Caco-2 (cell line): ENCODE measurements at regions not wholly inside any gene's neighbourhood (a gene's known extent, or its start where the extent isn't known, plus 50 kb on each side); places are given as distances from the start of the nearest gene placed in this dataset.

Source experiments
- BruUV-seq: library from RNA; stranded (reverse); fragments of 400-500 nt; replicated peaks from 2 replicates; lab custom pipeline; 2021; lab: Mats Ljungman, UMichigan
- CTCF ChIA-PET: fragments of 300-600 bp; sonication (Branson Sonifier 250); formaldehyde crosslinking; loops from one replicate; lab custom pipeline; 2022; ENCODE audit warnings: antibody characterized with exemption; lab: Charles Lee
- POLR2A ChIA-PET: fragments of 300-600 bp; sonication (Branson Sonifier 250); formaldehyde crosslinking; loops from one replicate; lab custom pipeline; 2022; ENCODE audit warnings: antibody characterized with exemption; lab: Charles Lee
- DNase-seq, 2 experiments: peaks; one replicate each; pipeline versions ENCODE4 v3.0.0 to v3.0.0-alpha.2; 2020 to 2022
- H3K27me3 ChIP-seq: replicated peaks from 2 replicates; pipeline ENCODE4 v1.6.0; 2011; ENCODE audit warnings: low read length; ENCODE audit not compliant: control insufficient read depth, insufficient read depth
- H3K36me3 ChIP-seq: 2 replicates; pipeline ENCODE4 v1.5.1; 2011; ENCODE audit warnings: low read length; ENCODE audit not compliant: control insufficient read depth, insufficient read depth
- H3K4me1 ChIP-seq: fragments of 250-450 bp; sonication (Bioruptor Pico); 2 replicates; pipeline ENCODE4 v1.5.1; 2020; ENCODE audit warnings: mild to moderate bottlenecking
- H3K4me3 ChIP-seq: 2 replicates; pipeline ENCODE4 v1.5.1; 2011; ENCODE audit warnings: low read depth, mild to moderate bottlenecking, control low read depth, low read length
- H3K9me3 ChIP-seq: fragments of 250-450 bp; sonication (Bioruptor Pico); 2 replicates; pipeline ENCODE4 v1.5.1; 2020; ENCODE audit warnings: mild to moderate bottlenecking, moderate library complexity
- H3K27ac Mint-ChIP-seq: one replicate; pipeline ENCODE4 v1.8.0; 2022; ENCODE audit warnings: mixed read lengths; ENCODE audit not compliant: unreplicated experiment
- H3K27me3 Mint-ChIP-seq: one replicate; pipeline ENCODE4 v1.8.0; 2022; ENCODE audit warnings: mixed read lengths; ENCODE audit not compliant: insufficient read depth, unreplicated experiment
- H3K36me3 Mint-ChIP-seq: one replicate; pipeline ENCODE4 v1.8.0; 2022; ENCODE audit warnings: mild to moderate bottlenecking, mixed read lengths; ENCODE audit not compliant: insufficient read depth, unreplicated experiment
- H3K4me1 Mint-ChIP-seq: one replicate; pipeline ENCODE4 v1.8.0; 2022; ENCODE audit warnings: low read depth, mixed read lengths; ENCODE audit not compliant: unreplicated experiment
- H3K4me3 Mint-ChIP-seq: one replicate; pipeline ENCODE4 v1.8.0; 2022; ENCODE audit warnings: mild to moderate bottlenecking, moderate library complexity, mixed read lengths; ENCODE audit not compliant: unreplicated experiment
- H3K9me3 Mint-ChIP-seq: one replicate; pipeline ENCODE4 v1.8.0; 2022; ENCODE audit warnings: mixed read lengths; ENCODE audit not compliant: unreplicated experiment
- intact Hi-C: fragments of 100-400 bp; cut with micrococcal nuclease; formaldehyde crosslinking; loops from one replicate; pipeline ENCODE4 v1.10.0; 2022; ENCODE audit not compliant: unreplicated experiment
- TF ChIP-seq, protein P1 (sequence below), 2 experiments: fragments of 200-600 bp in 1 of 2; IDR thresholded peaks; 1 replicate in 1 of 2; 2 replicates in 1 of 2; pipeline versions ENCODE4 v1.5.1 to v1.8.0; 2011 to 2022; ENCODE audit warnings: antibody characterized with exemption in 1 of 2, control low read depth in 1 of 2, inconsistent platforms in 1 of 2, low read depth in 1 of 2, low read length in 1 of 2, mild to moderate bottlenecking in 1 of 2, moderate library complexity in 1 of 2; ENCODE audit not compliant: insufficient read depth in 1 of 2, severe bottlenecking in 1 of 2, unreplicated experiment in 1 of 2

DNA sequence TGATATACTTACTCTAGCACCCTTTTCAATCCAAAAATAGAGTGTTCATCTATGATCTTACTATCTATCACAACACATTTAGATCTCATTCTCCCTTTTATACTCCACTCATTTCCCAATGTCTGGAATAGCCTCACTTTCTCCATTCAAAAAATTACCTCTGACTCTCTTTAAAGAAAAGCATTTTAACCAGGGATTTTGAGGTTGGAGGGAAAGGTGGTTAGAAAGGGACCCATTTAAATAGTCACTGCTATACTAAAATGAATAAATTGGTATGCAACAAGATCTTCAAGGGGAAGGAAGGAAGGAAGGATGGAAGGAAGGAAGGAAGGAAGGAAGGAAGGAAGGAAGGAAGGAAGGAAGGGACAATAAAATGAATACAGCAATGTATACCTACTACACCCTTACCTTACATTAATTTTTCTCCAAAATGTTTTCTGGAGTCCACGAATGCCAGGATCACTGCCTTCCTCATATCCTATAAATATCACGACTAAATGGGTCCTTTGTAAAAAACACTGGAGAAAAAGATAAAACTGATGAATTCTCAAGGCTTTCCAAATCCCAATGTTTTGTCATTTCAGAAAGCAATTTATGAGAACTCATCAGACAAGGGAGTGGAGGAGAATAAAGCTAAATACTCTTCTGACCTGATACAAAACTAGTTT lies 202.7 kb downstream of the ZEB2 start:
- no peaks in the 10 kb centered on the region for H3K9me3 Mint-ChIP-seq
- no peaks in the 10 kb centered on the region for H3K9me3 ChIP-seq
- H3K4me3 ChIP-seq, result no peak overlapping the region
- no peak overlapping the region for H3K4me3 Mint-ChIP-seq
- H3K27me3 ChIP-seq, result no peaks in the 10 kb centered on the region
- no peak overlapping the region for H3K27ac Mint-ChIP-seq
- no peaks in the 10 kb centered on the region for H3K4me1 ChIP-seq
- BruUV-seq, result no TSS peak
- H3K36me3 Mint-ChIP-seq, result no peaks in the 10 kb centered on the region
- no peaks in the 10 kb centered on the region for H3K27me3 Mint-ChIP-seq
- no peak for DNase-seq
- H3K4me1 Mint-ChIP-seq, result no peaks in the 10 kb centered on the region
- intact Hi-C loops, result no loop called here
- no peaks in the 10 kb centered on the region for H3K36me3 ChIP-seq
- TF ChIP-seq, protein P1, sequence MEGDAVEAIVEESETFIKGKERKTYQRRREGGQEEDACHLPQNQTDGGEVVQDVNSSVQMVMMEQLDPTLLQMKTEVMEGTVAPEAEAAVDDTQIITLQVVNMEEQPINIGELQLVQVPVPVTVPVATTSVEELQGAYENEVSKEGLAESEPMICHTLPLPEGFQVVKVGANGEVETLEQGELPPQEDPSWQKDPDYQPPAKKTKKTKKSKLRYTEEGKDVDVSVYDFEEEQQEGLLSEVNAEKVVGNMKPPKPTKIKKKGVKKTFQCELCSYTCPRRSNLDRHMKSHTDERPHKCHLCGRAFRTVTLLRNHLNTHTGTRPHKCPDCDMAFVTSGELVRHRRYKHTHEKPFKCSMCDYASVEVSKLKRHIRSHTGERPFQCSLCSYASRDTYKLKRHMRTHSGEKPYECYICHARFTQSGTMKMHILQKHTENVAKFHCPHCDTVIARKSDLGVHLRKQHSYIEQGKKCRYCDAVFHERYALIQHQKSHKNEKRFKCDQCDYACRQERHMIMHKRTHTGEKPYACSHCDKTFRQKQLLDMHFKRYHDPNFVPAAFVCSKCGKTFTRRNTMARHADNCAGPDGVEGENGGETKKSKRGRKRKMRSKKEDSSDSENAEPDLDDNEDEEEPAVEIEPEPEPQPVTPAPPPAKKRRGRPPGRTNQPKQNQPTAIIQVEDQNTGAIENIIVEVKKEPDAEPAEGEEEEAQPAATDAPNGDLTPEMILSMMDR (IDR thresholded peaks at IDR 0.05; ENCODE audit: insufficient read depth in 1 of 2, low read depth in 1 of 2, low read length in 1 of 2, severe bottlenecking in 1 of 2, unreplicated experiment in 1 of 2), result no peak
- ChIA-PET POLR2A (no interaction called here), CTCF (no interaction called here)

DNA sequence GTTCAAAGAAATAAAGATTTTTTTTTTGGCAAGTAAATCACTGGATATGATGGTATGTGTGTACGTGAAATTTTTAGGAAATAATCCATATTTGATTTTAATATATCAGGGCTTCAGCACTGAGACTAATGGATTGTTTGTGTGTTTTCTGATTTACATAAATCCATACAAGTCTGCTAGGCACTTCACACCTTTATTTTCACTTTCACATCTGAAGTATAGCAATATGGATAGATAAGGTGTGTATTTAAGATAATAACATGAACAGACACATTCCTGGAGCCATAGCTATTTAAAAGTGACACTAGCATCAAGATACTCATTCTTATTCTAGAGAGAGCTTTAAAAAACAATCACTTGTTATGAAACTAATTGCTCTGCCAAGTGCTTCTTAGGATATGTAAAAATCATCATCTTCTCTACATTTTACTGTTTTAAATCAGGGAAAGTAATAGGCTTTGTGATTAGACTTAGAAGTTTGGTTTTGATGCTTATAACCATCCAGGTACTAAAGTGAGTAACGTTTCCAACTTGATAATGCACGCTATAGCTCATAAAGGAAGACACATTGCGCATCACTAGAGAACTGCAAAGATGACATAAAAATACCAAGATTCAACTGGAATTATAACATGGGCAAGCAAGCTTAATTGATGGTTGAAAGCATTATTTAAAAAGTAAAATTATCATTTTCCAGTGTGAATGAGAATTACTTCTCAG lies 208.9 kb downstream of the ZEB2 start:
- Mint-ChIP-seq H3K27ac (no peak overlapping the region), H3K27me3 (no peaks in the 10 kb centered on the region), H3K9me3 (no peaks in the 10 kb centered on the region), H3K4me1 (no peaks in the 10 kb centered on the region), H3K36me3 (no peaks in the 10 kb centered on the region), H3K4me3 (no peak overlapping the region)
- CTCF ChIA-PET, result no interaction called here
- no peaks in the 10 kb centered on the region for H3K9me3 ChIP-seq
- H3K27me3 ChIP-seq, result no peaks in the 10 kb centered on the region
- H3K4me3 ChIP-seq, result no peak overlapping the region
- DNase-seq, result no peak
- no peaks in the 10 kb centered on the region for H3K4me1 ChIP-seq
- TF ChIP-seq, protein P1 (IDR thresholded peaks at IDR 0.05; ENCODE audit: insufficient read depth in 1 of 2, low read depth in 1 of 2, low read length in 1 of 2, severe bottlenecking in 1 of 2, unreplicated experiment in 1 of 2), result no peak
- no TSS peak for BruUV-seq
- no peaks in the 10 kb centered on the region for H3K36me3 ChIP-seq
- intact Hi-C loops, result no loop called here
- POLR2A ChIA-PET, result no interaction called here

DNA sequence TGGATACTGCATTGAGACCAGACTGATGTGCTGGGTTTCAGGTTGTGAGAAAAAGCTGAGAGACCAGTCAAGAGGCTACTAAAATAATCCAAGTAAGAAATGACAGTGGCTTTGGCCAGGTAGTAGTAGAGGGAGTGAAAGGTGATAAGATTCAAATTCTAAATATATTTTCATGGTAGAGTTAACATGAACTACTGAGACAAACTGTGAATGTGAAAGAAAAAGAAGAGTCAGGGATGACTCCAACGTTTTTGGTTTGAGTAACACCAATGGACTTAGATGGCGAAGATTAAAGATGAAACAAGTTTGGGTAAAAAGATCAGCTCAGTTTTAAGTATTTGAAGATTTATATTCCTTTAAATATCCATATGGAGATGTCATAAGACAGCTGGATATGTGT lies 209.4 kb downstream of the ZEB2 start:
- Mint-ChIP-seq H3K36me3 (no peaks in the 10 kb centered on the region), H3K27ac (no peak overlapping the region), H3K27me3 (no peaks in the 10 kb centered on the region), H3K4me1 (no peaks in the 10 kb centered on the region), H3K4me3 (no peak overlapping the region), H3K9me3 (no peaks in the 10 kb centered on the region)
- POLR2A ChIA-PET, result no interaction called here
- intact Hi-C loops, result no loop called here
- peaks cover 4% of the 10 kb centered on the region; the same call in 1 of the 2 replicates for H3K9me3 ChIP-seq
- no peaks in the 10 kb centered on the region for H3K36me3 ChIP-seq
- TF ChIP-seq, protein P1 (IDR thresholded peaks at IDR 0.05; ENCODE audit: insufficient read depth in 1 of 2, low read depth in 1 of 2, low read length in 1 of 2, severe bottlenecking in 1 of 2, unreplicated experiment in 1 of 2), result no peak
- no peaks in the 10 kb centered on the region for H3K4me1 ChIP-seq
- no TSS peak for BruUV-seq
- no peak for DNase-seq
- no peak overlapping the region for H3K4me3 ChIP-seq
- CTCF ChIA-PET, result no interaction called here
- H3K27me3 ChIP-seq, result no peaks in the 10 kb centered on the region
